ENCODE measurements at regions not wholly inside any gene's neighbourhood (a gene's known extent, or its start where the extent isn't known, plus 50 kb on each side); places are given as distances from the start of the nearest gene placed in this dataset.
A peak's percentile ranks its signal among the peaks of the same experiment; 100 is the strongest.

DNA sequence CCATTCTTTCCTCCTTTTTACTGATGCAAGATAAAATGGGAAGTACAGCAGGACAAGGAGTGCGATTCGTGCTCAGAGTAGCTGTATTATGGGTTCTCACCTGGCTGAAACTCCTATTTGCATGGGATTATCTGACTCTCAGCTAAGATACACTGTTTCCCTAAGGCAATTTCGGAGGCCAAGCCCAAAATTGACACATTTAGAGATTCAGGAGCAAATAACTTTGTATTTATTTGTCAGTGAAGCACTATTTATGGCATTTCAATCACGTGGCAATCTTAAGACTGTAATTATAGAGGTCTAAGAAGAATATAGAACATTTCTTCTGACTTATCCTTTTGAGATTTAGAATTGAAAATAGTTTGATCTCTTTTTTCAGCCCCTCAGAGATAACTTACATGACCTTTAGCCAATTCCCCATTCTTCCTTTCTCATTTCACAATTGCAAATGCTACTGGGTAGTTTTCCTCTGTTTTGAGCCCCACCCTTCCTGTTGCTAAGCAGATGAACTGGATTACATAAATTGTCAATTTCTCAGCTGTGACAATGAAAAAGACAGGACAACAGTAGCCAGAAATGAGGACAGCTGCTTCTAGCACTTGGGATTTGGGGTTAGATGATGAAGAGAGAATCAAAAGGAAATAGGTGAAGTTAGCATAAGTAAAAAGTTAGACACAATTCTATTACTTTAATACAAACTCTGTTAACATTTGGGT lies 122.7 kb upstream of the FRY start:
- Histone ChIP-seq H3K79me2 (ENCODE audit: control insufficient read depth, insufficient read depth, low read length) (no peaks in the 10 kb centered on the region), H3K4me2 (replicated peaks; ENCODE audit: low read depth, low read length, poor library complexity, severe bottlenecking) (no peak overlapping the region), H3K4me3 (ENCODE audit: control extremely low read depth in 1 of 5, extremely low read depth in 1 of 5, insufficient read depth in 1 of 5, low read depth in 2 of 5, low read length in 4 of 5) (no peak overlapping the region), H3K9ac (ENCODE audit: low read length) (no peak overlapping the region), H3K27me3 (replicated peaks in 1 of 4; ENCODE audit: control extremely low read depth in 1 of 4, control insufficient read depth in 3 of 4, insufficient read depth in 4 of 4, low read length in 3 of 4) (no peaks in the 10 kb centered on the region), H4K20me1 (ENCODE audit: control insufficient read depth, insufficient read depth, low read length, poor library complexity, severe bottlenecking) (no peaks in the 10 kb centered on the region), H2AFZ (ENCODE audit: insufficient read depth, low read depth, low read length, poor library complexity, severe bottlenecking) (no peak overlapping the region), H3K9me3 (ENCODE audit: control extremely low read depth in 1 of 3, control insufficient read depth in 2 of 3, insufficient read depth in 1 of 3, low read length in 2 of 3) (no peaks in the 10 kb centered on the region), H3K4me1 (ENCODE audit: control insufficient read depth in 2 of 2, insufficient read depth in 2 of 2, low read length in 2 of 2) (peaks cover 4 to 7% of the 10 kb centered on the region in 2 donors), H3K27ac (ENCODE audit: low read length in 2 of 2) (no peak overlapping the region), H3K36me3 (replicated peaks in 1 of 2; ENCODE audit: control extremely low read depth in 1 of 2, control insufficient read depth in 1 of 2, extremely low read depth in 1 of 2, insufficient read depth in 2 of 2, low read length in 1 of 2) (no peaks in the 10 kb centered on the region)
- WGBS (ENCODE audit: insufficient coverage) = no CpG with 5 or more reads among the region's 4 CpGs
- H3K4me3 Mint-ChIP-seq = no peak overlapping the region
- TF ChIP-seq, protein P1, sequence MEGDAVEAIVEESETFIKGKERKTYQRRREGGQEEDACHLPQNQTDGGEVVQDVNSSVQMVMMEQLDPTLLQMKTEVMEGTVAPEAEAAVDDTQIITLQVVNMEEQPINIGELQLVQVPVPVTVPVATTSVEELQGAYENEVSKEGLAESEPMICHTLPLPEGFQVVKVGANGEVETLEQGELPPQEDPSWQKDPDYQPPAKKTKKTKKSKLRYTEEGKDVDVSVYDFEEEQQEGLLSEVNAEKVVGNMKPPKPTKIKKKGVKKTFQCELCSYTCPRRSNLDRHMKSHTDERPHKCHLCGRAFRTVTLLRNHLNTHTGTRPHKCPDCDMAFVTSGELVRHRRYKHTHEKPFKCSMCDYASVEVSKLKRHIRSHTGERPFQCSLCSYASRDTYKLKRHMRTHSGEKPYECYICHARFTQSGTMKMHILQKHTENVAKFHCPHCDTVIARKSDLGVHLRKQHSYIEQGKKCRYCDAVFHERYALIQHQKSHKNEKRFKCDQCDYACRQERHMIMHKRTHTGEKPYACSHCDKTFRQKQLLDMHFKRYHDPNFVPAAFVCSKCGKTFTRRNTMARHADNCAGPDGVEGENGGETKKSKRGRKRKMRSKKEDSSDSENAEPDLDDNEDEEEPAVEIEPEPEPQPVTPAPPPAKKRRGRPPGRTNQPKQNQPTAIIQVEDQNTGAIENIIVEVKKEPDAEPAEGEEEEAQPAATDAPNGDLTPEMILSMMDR (IDR thresholded peaks at IDR 0.05) = no peak
- no peak for TF ChIP-seq EZH2 (IDR thresholded peaks at IDR 0.05; ENCODE audit: borderline replicate concordance, insufficient read depth, low read depth, low read length, poor library complexity, severe bottlenecking)
- intact Hi-C loops (cut with micrococcal nuclease) = no loop called here
- DNase-seq (no peak), ATAC-seq (ENCODE audit: low read depth) (no peak)
- H3K4me1 Mint-ChIP-seq = peaks cover 10% of the 10 kb centered on the region
- H3K27me3 Mint-ChIP-seq = peaks cover 6% of the 10 kb centered on the region
- no peaks in the 10 kb centered on the region for H3K9me3 Mint-ChIP-seq (ENCODE audit: insufficient read depth)
- H3K27ac Mint-ChIP-seq = no peak overlapping the region
- ChIA-PET POLR2A (no interaction called here), CTCF (interaction anchor here (0.9 to 3.2 kb wide), 27 partner anchors 9 to 672 kb away, joined by 3 to 70 read pairs (median 6); partner anchors contain the start of genes BRCA2 and ZAR1L)

DNA sequence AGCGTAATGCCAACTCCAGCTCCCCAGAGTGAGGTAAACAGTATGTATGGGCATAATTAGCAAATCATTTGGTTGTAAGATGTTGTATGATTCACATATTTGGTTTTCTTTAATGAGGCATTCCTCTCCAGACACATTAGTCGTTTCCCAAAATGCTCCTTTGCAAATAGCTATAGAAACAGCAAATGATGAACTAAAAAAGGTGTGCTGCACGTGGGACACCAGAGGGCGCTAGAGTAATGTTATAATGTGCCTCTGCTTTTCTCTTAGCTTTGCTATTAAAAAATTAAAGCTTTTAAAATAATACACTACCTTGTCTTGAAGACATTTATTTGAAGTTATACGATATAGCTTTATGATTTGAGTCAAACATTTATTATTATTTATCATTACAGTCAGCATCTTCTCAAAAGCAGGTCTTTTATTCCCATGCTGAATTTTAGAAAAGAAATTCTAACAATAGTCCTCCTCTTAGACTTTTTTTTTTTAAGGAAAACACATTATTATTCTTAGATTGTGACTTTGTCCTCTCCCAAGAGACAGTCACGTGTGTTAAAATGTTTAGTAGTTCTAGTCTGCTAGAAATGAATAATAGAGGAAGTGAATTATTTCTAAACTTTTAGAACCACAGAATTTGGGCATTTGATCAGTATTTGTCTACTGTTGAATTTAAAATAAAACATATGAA lies 121.6 kb upstream of the FRY start:
- TF ChIP-seq, protein P1 (IDR thresholded peaks at IDR 0.05) = peak; percentile 97
- TF ChIP-seq EZH2 (IDR thresholded peaks at IDR 0.05; ENCODE audit: borderline replicate concordance, insufficient read depth, low read depth, low read length, poor library complexity, severe bottlenecking) = no peak
- ATAC-seq (ENCODE audit: low read depth) = peak; percentile 49
- H3K27me3 ChIP-seq (replicated peaks in 1 of 4; ENCODE audit: control extremely low read depth in 1 of 4, control insufficient read depth in 3 of 4, insufficient read depth in 4 of 4, low read length in 3 of 4) = no peaks in the 10 kb centered on the region
- Mint-ChIP-seq H3K9me3 (ENCODE audit: insufficient read depth) (no peaks in the 10 kb centered on the region), H3K4me3 (no peak overlapping the region), H3K27me3 (peaks cover 6% of the 10 kb centered on the region), H3K27ac (no peak overlapping the region), H3K4me1 (peaks cover 10% of the 10 kb centered on the region)
- peak overlapping the region; percentile 28 for H3K4me2 ChIP-seq (replicated peaks; ENCODE audit: low read depth, low read length, poor library complexity, severe bottlenecking)
- H3K36me3 ChIP-seq (replicated peaks in 1 of 2; ENCODE audit: control extremely low read depth in 1 of 2, control insufficient read depth in 1 of 2, extremely low read depth in 1 of 2, insufficient read depth in 2 of 2, low read length in 1 of 2) = no peaks in the 10 kb centered on the region
- no peaks in the 10 kb centered on the region for H3K9me3 ChIP-seq (ENCODE audit: control extremely low read depth in 1 of 3, control insufficient read depth in 2 of 3, insufficient read depth in 1 of 3, low read length in 2 of 3)
- WGBS (ENCODE audit: insufficient coverage) = no CpG with 5 or more reads among the region's 6 CpGs
- no peaks in the 10 kb centered on the region for H3K79me2 ChIP-seq (ENCODE audit: control insufficient read depth, insufficient read depth, low read length)
- DNase-seq = peak; percentile 75
- ChIA-PET CTCF (interaction anchor here (0.6 to 3.2 kb wide), 59 partner anchors 9 to 732 kb away, joined by 3 to 70 read pairs (median 4); partner anchors contain the start of genes BRCA2, N4BP2L1, N4BP2L2 and PDS5B), POLR2A (interaction anchor here (0.6 to 1.4 kb wide), 2 partner anchors 18 to 405 kb away, joined by 5 to 6 read pairs; partner anchors contain the start of genes BRCA2 and ZAR1L)
- no peak overlapping the region for H2AFZ ChIP-seq (ENCODE audit: insufficient read depth, low read depth, low read length, poor library complexity, severe bottlenecking)
- no peaks in the 10 kb centered on the region for H4K20me1 ChIP-seq (ENCODE audit: control insufficient read depth, insufficient read depth, low read length, poor library complexity, severe bottlenecking)
- H3K4me1 ChIP-seq (ENCODE audit: control insufficient read depth in 2 of 2, insufficient read depth in 2 of 2, low read length in 2 of 2) = peaks cover 4 to 7% of the 10 kb centered on the region in 2 donors
- intact Hi-C loops (cut with micrococcal nuclease) = loop anchor here (1.0 to 10.0 kb wide), 5 partner anchors 55 to 533 kb away; no protein-coding TSS in a partner anchor
- no peak overlapping the region for H3K9ac ChIP-seq (ENCODE audit: low read length)
- H3K27ac ChIP-seq (ENCODE audit: low read length in 2 of 2) = peak overlapping the region in 1 of 2 donors; percentile 7
- no peak overlapping the region for H3K4me3 ChIP-seq (ENCODE audit: control extremely low read depth in 1 of 5, extremely low read depth in 1 of 5, insufficient read depth in 1 of 5, low read depth in 2 of 5, low read length in 4 of 5)

All from B cell (primary cell).